Pulmonary artery endothelial cell (primary cell): ENCODE measurements at regions not wholly inside any gene's neighbourhood (a gene's known extent, or its start where the extent isn't known, plus 50 kb on each side); places are given as distances from the start of the nearest gene placed in this dataset.
"Not testable (repeated sequence)": the region's sequence is repeated elsewhere in the genome, so short reads cannot be mapped to it uniquely, and the experiment has no call there.

ENCODE experiments used
- DNase-seq: peaks from one replicate; pipeline ENCODE4 v3.0.0-alpha.2; 2011; ENCODE audit warnings: low read depth, low spot score

DNA sequence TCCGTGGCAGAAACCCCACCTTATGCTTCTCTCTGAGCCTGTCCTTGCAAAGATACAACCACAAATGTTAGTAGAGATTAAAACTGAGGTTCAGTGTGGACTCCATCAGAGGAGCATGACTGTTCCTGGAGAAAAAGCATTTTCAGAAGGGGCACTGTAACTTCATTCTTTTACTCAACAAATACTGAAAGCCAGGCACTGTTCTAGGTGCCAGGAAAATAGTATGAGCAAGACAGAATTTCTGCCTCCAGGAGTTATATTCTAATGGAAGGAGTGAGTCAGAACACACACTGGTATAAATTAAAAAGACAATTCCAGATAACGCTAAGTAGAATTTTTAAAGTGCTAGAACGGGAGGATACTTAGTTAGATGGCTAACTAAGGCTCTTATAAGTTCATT, 251.4 kb upstream of the GAS1 start:
- DNase-seq, result no peak

DNA sequence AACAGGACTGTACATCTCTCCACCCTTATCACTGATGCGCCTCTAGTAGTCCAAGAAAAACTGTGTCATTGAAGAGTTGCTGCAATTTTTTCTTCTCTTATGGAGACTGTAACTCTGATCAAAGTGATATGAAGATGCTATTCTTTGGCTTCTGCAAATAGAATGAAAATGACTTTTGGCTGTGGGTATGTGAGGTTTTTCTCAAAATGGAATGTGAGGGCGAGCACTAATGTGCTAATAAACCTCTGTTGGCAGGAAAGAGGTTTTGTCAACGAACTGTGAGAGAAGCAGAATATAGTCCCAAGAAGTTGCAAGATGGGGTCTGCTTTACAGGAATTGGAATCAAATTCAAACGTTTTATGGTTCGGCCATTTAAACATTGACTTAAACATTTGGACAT, 252.0 kb upstream of the GAS1 start:
- no peak for DNase-seq

DNA sequence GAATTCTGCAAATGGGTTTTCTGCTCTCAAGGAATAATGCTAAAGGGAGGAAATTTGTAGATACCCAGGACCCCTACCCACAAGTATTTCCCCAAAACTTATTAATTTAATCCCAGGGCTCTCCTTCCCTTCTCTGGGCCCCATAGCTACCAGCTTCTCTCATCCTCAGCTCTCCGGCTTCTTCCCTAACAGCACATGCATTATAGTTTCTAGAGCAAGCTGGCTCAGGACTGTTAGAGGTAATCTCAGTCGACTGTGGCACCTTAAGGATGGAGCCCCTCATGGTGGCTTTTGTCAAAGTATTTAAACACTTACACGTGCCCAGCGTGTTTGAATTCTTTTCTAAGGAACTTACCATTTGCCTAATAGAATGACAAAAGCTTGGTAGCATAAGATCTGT, 252.5 kb upstream of the GAS1 start:
- DNase-seq, result no peak

DNA sequence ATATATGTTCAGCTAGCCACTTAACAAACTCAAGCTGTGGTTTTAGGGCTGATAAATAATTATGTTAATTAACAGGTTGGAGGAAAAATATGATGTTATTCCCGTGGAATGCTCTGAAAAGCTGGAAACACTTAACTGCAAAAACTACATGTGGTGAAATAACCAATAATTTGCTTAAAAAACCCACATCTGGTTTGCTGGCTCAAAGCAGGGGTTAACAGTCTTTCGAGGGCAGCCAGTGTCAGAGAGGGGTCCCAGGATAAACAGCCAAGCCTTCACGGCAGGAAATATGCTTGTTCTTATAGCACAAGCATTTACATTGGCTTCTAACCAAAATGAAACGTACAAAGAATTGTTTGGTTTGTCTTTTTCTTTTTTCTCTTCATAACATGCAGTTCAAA, 254.0 kb upstream of the GAS1 start:
- no peak for DNase-seq

GRCh38 chr9:87206064-87206661, 258.9 kb upstream of the GAS1 start:
- DNase-seq, result no peak

GRCh38 chr9:87210658-87211057, 263.4 kb upstream of the GAS1 start:
- not testable (repeated sequence) for DNase-seq

DNA sequence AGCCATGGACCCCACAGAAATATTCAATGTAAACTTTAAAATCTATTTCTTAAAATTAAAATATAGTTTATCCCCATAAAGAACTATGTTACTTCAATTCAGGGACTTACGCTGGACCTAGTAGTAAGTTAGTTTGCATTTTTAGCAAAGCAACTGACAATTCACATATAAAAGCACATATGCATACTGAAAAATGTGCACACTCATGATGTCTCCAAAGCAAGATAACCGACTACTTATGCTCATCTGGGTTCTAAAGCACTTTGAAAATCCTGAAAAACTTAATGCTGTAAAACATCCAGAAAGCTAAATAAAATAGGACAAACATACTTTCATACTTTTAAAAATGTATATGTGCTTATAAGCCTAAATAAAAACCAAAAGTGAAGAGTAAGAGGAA, 264.4 kb upstream of the GAS1 start:
- no peak for DNase-seq

DNA sequence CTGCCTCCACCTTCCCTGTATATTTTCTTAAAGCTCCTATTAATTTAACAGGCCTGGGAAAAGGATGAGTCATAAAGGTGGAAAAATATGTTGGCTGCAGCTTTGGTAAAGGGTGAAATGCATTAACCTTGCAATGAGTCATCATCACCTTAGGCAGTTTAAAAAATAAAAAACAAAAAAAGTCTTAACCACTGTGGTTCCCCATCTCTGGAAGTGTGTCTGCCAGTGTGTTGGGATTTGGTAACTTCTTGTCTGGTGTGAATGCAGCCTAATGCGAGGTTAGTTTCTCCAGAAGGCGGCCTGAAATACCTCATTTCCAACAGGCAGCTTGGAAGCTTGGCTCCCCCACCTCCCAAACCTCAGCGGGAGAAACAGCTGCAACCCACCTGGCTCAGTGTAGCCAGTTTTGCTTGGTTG, 265.3 kb upstream of the GAS1 start:
- no peak for DNase-seq

DNA sequence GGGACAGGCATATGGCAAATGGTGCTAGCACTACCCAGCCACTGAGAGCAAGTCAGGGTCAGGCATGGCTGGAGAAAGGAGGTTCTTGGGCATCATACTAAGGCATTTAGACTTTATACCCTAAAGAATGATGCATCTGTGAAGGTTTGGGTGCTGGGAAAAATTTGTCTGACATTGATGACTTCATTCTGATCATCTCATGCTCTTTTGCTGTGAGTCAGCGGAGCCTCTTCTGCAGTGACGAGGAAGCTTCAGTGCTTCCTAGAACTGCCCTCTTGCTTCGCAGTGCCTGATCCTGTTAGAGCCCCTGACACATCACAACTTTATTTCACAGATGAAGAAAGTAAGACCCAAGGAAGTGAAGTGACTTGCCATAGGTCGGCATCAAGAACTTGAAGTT, 266.6 kb upstream of the GAS1 start:
- DNase-seq, result no peak

- DNase-seq, result no peak
Measured at GRCh38 chr9:87214991-87215390, 267.7 kb upstream of the GAS1 start.

GRCh38 chr9:87216036-87216435, 268.7 kb upstream of the GAS1 start:
- no peak for DNase-seq

DNA sequence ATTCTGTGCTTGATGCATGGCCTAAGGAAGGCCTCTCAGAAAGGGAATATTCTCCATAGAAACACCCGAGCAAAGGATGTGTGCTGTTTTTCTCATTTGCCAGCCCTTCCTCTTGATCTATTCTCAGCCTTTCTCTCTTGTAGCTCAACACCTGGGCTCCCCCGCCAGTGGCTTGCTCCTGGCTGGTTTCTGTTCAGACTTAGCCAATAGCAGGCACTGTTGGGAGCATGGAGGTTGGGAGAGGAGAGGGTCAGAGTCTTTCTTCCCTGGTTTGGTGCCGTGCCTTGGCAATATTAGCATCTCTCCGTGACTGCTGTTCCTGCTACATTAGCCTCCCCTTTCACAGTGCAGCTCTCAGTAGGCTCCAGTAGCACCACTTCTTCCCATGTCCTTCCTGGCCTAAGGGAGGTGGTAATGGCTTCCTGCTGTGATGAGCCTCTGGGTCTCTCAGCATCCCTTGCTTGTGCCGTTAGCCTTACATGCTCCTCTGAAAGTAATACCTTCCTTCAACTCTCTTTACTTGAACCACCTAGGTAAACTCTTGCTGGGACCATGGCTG, 269.7 kb upstream of the GAS1 start:
- DNase-seq, result no peak

DNA sequence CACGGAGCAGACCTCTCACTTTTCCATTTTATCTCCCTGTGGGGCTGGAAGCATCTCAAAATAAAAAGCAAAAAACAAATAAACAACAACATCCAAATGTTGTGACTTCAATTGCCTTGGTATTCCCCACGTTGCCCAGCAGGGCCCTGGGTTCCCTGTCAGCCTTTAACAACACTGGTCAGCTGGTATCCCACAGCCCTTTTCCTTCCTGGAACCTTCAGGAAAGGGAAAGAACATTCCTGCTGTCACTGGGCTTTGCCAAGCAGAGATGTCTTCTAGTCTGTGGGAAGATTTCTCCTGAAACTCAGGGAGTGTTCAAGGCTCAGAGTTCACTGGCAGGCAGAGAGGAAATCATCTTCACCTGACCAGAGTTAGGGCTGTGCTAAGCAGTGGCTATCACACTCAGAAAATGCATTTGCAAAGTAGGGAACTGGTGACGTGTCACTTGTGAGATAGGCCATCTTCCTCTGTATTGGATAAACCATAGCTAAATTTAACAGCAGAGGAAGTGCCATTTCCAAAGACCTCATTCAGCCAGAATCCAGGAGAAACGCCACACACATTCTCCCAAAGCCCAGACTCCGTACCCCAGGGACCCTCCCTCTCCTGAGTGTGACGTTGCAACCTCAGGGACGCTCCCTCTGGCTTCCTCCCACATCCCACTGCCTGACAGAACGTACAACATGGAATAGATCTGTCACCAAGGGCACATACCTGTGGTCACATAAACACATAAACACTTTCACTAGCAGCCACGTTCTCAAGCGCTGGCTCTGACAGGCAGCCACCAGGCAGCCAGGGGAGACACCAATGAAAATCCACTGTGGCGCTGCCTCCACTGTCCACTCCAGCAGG, 274.0 kb upstream of the DAPK1 start:
- DNase-seq, result no peak

DNA sequence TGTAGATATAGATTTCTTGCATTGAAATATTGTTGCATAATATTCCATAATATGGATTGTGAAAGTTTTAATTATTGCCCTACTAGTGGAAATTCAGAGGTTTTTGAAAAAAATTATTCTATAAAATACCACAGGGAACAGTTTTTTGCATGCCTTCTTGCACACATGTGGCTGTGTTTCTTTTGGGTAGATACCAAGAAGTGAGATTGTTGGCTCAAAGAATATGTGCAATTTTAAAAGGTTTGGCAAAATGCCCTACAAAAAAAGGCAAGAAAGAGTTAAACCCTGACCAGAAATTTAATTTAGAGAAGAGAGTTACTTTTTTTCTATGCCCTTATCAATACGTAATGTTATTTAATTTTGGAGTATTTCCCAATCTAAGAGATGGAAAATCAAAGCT, 270.8 kb upstream of the DAPK1 start:
- no peak for DNase-seq

DNA sequence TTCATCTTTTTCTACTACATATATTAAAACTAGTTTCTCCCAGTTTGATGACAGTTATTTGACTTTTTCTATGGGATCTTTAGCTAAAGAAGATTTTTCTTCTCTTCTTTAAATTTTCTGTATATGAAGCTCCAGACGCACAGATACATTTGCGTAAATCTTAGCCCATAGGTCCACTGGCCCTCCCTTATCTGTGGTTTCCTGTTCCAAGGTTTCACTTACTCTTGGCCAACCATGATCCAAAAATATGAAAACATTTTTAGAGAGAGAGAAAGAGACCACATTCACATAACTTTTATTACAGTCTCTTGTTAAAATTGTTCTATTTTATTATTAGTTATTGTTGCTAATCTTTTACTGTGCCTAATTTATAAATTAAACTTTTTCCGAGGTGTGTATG, 270.2 kb upstream of the DAPK1 start:
- DNase-seq, result no peak

DNA sequence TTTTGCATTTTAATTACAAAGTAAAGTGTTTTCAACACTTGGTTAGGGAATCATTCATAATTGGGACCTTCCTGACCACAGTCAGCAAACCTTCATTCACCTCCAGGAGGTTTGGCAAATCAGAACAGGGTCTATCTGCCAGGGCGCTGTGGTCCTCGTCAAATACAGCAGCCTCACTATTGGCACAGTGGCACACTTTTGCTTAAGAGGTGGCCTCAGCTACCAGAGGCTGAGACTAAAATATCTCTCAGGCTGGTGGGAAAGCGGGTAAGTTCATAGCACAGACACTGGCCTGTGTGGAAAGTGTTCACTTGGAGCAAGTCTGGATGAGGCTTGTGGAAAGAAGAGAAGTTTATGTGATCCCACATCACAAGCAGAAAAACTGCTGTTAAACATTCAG, 268.6 kb upstream of the DAPK1 start:
- no peak for DNase-seq

- no peak for DNase-seq
Measured at GRCh38 chr9:87233431-87233830, 264.2 kb upstream of the DAPK1 start.

DNA sequence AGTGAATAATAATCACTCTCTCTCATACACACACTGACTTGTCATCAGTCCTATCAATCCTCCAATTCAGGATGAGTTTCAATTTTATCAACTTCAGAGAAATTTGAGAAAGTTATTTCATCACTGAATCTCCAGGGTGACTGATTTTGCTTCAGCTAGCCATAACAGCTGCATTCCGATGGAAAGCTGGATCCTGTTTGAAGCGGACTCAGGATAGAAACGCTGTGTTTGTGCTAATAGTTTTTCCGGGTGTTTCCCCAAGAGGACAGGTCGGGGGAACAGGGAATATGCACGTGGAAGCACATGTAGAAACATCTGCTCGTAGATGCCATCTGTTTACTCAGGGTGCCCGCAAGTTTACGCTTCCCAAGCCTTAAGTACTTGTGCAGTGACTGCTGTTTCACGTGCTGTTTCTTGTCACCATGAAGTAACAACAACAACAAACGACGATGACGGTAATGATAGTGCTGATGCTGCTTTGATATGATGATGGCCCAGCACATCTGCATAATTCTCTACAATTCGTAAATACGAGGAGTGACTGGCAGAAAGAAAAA, 263.7 kb upstream of the DAPK1 start:
- no peak for DNase-seq

DNA sequence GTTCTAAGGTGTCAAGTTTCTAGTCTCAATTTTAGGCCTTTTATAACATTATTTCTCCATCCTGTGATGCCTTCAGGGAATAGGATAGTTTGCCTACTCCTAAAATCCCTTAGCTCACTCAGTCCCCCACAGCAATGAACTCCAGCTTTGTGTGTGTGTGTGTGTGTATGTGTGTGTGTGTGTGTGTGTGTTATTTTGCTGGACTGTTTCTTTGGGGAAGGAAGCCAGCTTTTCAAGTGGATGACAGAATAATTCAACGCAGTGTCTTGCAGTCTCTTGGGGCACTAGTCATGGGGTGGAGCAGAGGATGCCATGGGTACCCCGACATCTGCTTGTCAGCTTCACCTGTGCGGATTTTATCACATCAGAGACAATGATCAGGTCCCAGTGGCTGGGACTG, 262.8 kb upstream of the DAPK1 start:
- no peak for DNase-seq

GRCh38 chr9:87236546-87236945, 261.1 kb upstream of the DAPK1 start:
- no peak for DNase-seq

DNA sequence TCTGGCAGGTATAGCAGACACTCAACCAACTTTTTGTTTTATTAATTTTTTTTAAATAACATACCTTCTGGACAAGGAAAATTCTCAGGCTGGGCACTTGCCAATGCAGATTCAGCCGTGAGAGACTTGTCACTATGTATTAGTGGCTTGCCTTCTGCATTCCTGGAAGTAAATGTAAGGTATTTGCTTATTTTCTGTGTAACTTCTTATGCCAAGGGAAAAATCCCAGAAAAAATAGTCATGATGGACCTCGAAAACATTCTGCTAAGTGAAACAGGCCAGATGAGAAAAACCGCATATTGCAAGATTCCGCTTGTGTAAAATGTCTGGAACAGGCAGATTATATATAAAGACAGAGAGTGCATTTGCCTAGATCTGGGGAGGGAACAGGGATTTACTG, 260.3 kb upstream of the DAPK1 start:
- no peak for DNase-seq

DNA sequence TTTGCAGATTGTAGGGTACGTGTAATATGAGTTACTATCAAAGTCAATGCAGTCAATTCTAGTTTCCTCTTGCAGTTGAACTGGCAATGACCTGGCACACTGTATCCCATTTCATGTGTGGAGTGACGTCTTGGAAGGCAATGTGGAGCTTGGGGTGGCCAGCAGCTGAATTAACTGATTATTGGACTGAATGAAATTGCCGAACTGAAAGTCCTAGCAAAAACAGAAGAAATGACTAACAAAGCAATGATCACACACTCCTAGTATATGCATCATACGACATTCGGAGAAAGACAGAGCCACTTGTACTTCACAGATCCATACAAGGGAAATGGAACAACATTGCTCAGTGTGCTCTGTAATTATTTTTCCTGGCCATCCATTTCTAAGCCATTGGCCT, 259.1 kb upstream of the DAPK1 start:
- DNase-seq, result no peak

DNA sequence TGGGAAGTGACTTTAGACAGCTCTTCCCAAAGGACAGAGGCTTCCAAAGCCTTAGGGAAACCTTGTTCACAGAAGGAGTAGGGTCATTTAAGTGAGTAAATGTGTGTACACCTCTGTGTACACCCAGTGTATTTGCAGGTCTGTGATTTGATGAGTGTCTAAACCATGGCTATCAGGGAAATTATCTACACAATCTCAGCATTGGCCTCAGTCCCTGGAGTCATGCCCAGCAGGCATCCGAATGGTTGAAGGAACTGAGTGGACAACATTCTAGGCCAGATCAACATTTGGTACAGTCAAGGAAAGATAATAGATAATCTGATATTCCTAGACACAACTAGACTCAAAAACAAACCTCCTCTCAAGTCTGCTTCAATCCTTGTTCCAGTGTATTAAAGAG, 258.4 kb upstream of the DAPK1 start:
- no peak for DNase-seq
